ENCODE measurements at regions not wholly inside any gene's neighbourhood (a gene's known extent, or its start where the extent isn't known, plus 50 kb on each side); places are given as distances from the start of the nearest gene placed in this dataset.

GRCh38 chr1:60213253-60213652 lies 139.7 kb upstream of the C1orf87 start:
- TF ChIP-seq CTCF (IDR thresholded peaks at IDR 0.05; ENCODE audit: insufficient read depth, low read length) (no peak), POLR2AphosphoS5 (IDR thresholded peaks at IDR 0.05; ENCODE audit: low read depth) (no peak), GABPA (IDR thresholded peaks at IDR 0.05; ENCODE audit: low read depth) (no peak), SPI1 (IDR thresholded peaks at IDR 0.05; ENCODE audit: borderline replicate concordance, low read depth) (no peak)
- TF ChIP-seq, protein P1, sequence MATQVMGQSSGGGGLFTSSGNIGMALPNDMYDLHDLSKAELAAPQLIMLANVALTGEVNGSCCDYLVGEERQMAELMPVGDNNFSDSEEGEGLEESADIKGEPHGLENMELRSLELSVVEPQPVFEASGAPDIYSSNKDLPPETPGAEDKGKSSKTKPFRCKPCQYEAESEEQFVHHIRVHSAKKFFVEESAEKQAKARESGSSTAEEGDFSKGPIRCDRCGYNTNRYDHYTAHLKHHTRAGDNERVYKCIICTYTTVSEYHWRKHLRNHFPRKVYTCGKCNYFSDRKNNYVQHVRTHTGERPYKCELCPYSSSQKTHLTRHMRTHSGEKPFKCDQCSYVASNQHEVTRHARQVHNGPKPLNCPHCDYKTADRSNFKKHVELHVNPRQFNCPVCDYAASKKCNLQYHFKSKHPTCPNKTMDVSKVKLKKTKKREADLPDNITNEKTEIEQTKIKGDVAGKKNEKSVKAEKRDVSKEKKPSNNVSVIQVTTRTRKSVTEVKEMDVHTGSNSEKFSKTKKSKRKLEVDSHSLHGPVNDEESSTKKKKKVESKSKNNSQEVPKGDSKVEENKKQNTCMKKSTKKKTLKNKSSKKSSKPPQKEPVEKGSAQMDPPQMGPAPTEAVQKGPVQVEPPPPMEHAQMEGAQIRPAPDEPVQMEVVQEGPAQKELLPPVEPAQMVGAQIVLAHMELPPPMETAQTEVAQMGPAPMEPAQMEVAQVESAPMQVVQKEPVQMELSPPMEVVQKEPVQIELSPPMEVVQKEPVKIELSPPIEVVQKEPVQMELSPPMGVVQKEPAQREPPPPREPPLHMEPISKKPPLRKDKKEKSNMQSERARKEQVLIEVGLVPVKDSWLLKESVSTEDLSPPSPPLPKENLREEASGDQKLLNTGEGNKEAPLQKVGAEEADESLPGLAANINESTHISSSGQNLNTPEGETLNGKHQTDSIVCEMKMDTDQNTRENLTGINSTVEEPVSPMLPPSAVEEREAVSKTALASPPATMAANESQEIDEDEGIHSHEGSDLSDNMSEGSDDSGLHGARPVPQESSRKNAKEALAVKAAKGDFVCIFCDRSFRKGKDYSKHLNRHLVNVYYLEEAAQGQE (IDR thresholded peaks at IDR 0.05; ENCODE audit: insufficient replicate concordance, low read depth): no peak

Measured in HL-60 (cell line).